ENCODE measurements at regions not wholly inside any gene's neighbourhood (a gene's known extent, or its start where the extent isn't known, plus 50 kb on each side); places are given as distances from the start of the nearest gene placed in this dataset.

DNA sequence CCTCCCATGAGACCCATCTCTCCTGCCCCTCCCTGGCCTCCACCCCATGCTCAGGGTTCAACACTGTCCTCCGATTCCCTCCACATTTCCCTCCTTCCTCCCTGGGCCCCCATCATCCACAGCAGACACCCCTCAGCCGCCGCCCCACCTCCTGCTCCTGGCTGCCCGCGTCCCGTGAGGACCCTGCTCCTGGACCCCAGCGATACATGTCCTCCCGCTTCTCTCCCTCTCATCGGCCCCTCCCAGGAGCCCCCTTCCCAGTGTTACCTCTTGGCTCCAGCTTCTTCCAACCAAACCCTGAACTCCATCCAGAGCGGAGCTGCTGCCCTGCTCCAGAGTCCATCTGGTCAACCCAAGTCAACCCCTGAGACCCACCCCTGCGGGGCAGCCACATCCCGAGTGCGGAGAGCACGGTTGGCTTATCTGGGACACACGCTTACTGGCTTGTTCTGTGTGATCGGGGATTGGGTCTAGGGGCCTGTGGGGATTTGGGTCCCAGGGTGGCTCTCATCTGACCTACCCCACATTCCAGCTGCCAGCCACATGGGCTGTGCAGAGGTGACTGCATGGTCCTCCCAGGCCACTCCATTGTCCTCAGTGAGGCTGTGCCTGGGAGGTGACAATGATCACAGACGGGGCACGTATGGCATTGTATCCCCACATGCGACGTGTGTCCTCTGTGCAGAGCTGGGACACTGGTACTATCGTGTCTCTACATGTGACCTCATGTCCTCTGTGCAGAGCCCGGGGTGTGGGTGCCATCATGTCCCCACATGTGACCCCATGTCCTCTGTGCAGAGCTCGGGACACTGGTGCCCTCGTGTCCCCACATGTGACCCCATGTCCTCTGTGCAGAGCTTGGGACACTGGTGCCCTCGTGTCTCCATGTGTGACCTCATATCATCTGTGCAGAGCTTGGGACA lies 333.6 kb downstream of the ADGRD1 start:
- TF ChIP-seq, protein P1, sequence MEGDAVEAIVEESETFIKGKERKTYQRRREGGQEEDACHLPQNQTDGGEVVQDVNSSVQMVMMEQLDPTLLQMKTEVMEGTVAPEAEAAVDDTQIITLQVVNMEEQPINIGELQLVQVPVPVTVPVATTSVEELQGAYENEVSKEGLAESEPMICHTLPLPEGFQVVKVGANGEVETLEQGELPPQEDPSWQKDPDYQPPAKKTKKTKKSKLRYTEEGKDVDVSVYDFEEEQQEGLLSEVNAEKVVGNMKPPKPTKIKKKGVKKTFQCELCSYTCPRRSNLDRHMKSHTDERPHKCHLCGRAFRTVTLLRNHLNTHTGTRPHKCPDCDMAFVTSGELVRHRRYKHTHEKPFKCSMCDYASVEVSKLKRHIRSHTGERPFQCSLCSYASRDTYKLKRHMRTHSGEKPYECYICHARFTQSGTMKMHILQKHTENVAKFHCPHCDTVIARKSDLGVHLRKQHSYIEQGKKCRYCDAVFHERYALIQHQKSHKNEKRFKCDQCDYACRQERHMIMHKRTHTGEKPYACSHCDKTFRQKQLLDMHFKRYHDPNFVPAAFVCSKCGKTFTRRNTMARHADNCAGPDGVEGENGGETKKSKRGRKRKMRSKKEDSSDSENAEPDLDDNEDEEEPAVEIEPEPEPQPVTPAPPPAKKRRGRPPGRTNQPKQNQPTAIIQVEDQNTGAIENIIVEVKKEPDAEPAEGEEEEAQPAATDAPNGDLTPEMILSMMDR (IDR thresholded peaks at IDR 0.05; ENCODE audit: poor library complexity, severe bottlenecking), result no peak
- no peak for TF ChIP-seq MXI1 (conservative IDR thresholded peaks at IDR 0.05; ENCODE audit: poor library complexity, severe bottlenecking)
- TF ChIP-seq, protein P2, sequence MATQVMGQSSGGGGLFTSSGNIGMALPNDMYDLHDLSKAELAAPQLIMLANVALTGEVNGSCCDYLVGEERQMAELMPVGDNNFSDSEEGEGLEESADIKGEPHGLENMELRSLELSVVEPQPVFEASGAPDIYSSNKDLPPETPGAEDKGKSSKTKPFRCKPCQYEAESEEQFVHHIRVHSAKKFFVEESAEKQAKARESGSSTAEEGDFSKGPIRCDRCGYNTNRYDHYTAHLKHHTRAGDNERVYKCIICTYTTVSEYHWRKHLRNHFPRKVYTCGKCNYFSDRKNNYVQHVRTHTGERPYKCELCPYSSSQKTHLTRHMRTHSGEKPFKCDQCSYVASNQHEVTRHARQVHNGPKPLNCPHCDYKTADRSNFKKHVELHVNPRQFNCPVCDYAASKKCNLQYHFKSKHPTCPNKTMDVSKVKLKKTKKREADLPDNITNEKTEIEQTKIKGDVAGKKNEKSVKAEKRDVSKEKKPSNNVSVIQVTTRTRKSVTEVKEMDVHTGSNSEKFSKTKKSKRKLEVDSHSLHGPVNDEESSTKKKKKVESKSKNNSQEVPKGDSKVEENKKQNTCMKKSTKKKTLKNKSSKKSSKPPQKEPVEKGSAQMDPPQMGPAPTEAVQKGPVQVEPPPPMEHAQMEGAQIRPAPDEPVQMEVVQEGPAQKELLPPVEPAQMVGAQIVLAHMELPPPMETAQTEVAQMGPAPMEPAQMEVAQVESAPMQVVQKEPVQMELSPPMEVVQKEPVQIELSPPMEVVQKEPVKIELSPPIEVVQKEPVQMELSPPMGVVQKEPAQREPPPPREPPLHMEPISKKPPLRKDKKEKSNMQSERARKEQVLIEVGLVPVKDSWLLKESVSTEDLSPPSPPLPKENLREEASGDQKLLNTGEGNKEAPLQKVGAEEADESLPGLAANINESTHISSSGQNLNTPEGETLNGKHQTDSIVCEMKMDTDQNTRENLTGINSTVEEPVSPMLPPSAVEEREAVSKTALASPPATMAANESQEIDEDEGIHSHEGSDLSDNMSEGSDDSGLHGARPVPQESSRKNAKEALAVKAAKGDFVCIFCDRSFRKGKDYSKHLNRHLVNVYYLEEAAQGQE (IDR thresholded peaks at IDR 0.05; ENCODE audit: borderline replicate concordance), result no peak
- no peak for TF ChIP-seq POLR2AphosphoS5 (IDR thresholded peaks at IDR 0.05)
- TF ChIP-seq EP300 (conservative IDR thresholded peaks at IDR 0.05; ENCODE audit: poor library complexity, severe bottlenecking), result no peak
- TF ChIP-seq SMC3 (conservative IDR thresholded peaks at IDR 0.05; ENCODE audit: poor library complexity), result no peak
- TF ChIP-seq TAF1 (IDR thresholded peaks at IDR 0.05; ENCODE audit: low read depth), result no peak

Data from neural cell (in vitro differentiated cells).